ENCODE measurements at regions not wholly inside any gene's neighbourhood (a gene's known extent, or its start where the extent isn't known, plus 50 kb on each side); places are given as distances from the start of the nearest gene placed in this dataset.

DNA sequence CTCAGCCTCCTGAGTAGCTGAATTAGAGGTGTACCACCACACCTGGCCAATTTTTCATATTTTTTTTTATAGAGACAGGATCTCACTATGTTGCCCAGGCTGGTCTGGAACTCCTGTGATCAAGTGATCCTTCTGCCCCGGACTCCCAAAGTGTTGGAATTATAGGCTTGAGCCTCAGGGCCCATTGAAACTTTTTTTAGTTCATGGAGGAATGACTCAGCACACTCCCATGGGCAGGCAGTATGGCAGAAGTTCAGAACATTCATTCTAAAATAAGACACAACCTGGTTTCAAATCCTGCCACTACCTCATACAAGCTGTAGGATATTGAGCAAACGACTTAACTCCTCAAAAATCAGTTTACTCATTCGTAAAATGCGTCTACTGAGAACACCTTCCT, 320.4 kb upstream of the SP8 start:
- H3K27ac Mint-ChIP-seq: no peak overlapping the region
- intact Hi-C loops (cut with micrococcal nuclease): no loop called here
- no peaks in the 10 kb centered on the region for H3K27me3 ChIP-seq (ENCODE audit: control insufficient read depth in 2 of 2, insufficient read depth in 2 of 2, low read length in 2 of 2)

DNA sequence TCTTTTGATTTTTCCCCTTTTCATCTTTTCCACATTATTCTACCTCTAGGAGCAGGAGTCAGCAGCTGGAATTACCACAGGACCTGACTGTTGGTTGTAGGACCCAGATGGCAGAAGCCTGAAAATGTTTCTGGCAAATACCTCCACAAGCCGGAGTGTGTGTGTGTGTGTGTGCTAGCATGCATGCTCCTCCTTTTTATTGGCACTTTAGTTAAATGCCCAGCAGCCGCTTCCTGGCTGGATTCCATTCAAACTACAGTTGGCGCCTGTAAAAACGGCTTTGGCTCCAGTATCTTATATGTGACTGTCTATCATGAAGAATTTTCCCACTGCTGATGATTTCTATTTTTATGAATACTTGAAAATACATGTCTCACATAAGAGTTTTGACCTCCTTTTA, 319.7 kb upstream of the SP4 start:
- Mint-ChIP-seq H3K4me3 (no peak overlapping the region), H3K27me3 (ENCODE audit: low read depth in 3 of 3) (peaks cover 0 to 4% (median 0%) of the 10 kb centered on the region in 3 donors), H3K36me3 (no peaks in the 10 kb centered on the region), H3K4me1 (no peaks in the 10 kb centered on the region), H3K9me3 (peaks cover 0 to 16% (median 4%) of the 10 kb centered on the region in 7 donors), H3K27ac (no peak overlapping the region)
- no peak for TF ChIP-seq CTCF (IDR thresholded peaks at IDR 0.05)
- H3K4me3 ChIP-seq (replicated peaks in 1 of 3; ENCODE audit: low read depth in 2 of 3, low read length in 3 of 3): no peak overlapping the region
- H4K20me1 ChIP-seq (ENCODE audit: insufficient read depth, low read length): no peaks in the 10 kb centered on the region
- peaks cover 0 to 6% of the 10 kb centered on the region in 2 donors for H3K9me3 ChIP-seq (replicated peaks in 1 of 2; ENCODE audit: control insufficient read depth in 1 of 2, insufficient read depth in 1 of 2, low read length in 2 of 2)
- no peaks in the 10 kb centered on the region for H3K27me3 ChIP-seq (ENCODE audit: control insufficient read depth in 2 of 2, insufficient read depth in 2 of 2, low read length in 2 of 2)
- H3K79me2 ChIP-seq (ENCODE audit: insufficient read depth, low read length): no peaks in the 10 kb centered on the region
- intact Hi-C loops (cut with micrococcal nuclease): no loop called here
- WGBS (ENCODE audit: insufficient coverage): no CpG with 5 or more reads among the region's 4 CpGs
- no peaks in the 10 kb centered on the region for H3K4me1 ChIP-seq (ENCODE audit: control insufficient read depth in 1 of 2, insufficient read depth in 2 of 2, low read length in 2 of 2)
- H3K4me2 ChIP-seq (replicated peaks; ENCODE audit: extremely low read depth, low read length, poor library complexity, severe bottlenecking): no peak overlapping the region
- no peak overlapping the region for H3K27ac ChIP-seq (ENCODE audit: low read depth in 1 of 2, low read length in 2 of 2)
- H3K9ac ChIP-seq (ENCODE audit: insufficient read depth, low read length, poor library complexity, severe bottlenecking): no peak overlapping the region
- H2AFZ ChIP-seq (ENCODE audit: insufficient read depth, low read depth, low read length, poor library complexity, severe bottlenecking): no peak overlapping the region
- no peak for DNase-seq
- no peaks in the 10 kb centered on the region for H3K36me3 ChIP-seq (replicated peaks in 1 of 2; ENCODE audit: control insufficient read depth in 1 of 2, insufficient read depth in 2 of 2, low read length in 2 of 2)

More for the DNA sequence above, 320.4 kb upstream of the SP8 start:
- no peaks in the 10 kb centered on the region for H4K20me1 ChIP-seq (ENCODE audit: insufficient read depth, low read length)
- DNase-seq: no peak
- no peaks in the 10 kb centered on the region for H3K36me3 Mint-ChIP-seq
- peaks cover 0 to 16% (median 4%) of the 10 kb centered on the region in 7 donors for H3K9me3 Mint-ChIP-seq
- no peak overlapping the region for H3K27ac ChIP-seq (ENCODE audit: low read depth in 1 of 2, low read length in 2 of 2)
- no peaks in the 10 kb centered on the region for H3K79me2 ChIP-seq (ENCODE audit: insufficient read depth, low read length)
- no peaks in the 10 kb centered on the region for H3K4me1 Mint-ChIP-seq
- no peaks in the 10 kb centered on the region for H3K36me3 ChIP-seq (replicated peaks in 1 of 2; ENCODE audit: control insufficient read depth in 1 of 2, insufficient read depth in 2 of 2, low read length in 2 of 2)
- H3K4me1 ChIP-seq (ENCODE audit: control insufficient read depth in 1 of 2, insufficient read depth in 2 of 2, low read length in 2 of 2): no peaks in the 10 kb centered on the region
- no peak overlapping the region for H3K4me2 ChIP-seq (replicated peaks; ENCODE audit: extremely low read depth, low read length, poor library complexity, severe bottlenecking)
- H3K4me3 Mint-ChIP-seq: no peak overlapping the region
- H3K9me3 ChIP-seq (replicated peaks in 1 of 2; ENCODE audit: control insufficient read depth in 1 of 2, insufficient read depth in 1 of 2, low read length in 2 of 2): peaks cover under 1 to 6% of the 10 kb centered on the region in 2 donors
- H3K27me3 Mint-ChIP-seq (ENCODE audit: low read depth in 3 of 3): peaks cover 0 to 3% (median 0%) of the 10 kb centered on the region in 3 donors
- no peak overlapping the region for H2AFZ ChIP-seq (ENCODE audit: insufficient read depth, low read depth, low read length, poor library complexity, severe bottlenecking)
- TF ChIP-seq CTCF (IDR thresholded peaks at IDR 0.05): no peak
- no peak overlapping the region for H3K4me3 ChIP-seq (replicated peaks in 1 of 3; ENCODE audit: low read depth in 2 of 3, low read length in 3 of 3)
- WGBS (ENCODE audit: insufficient coverage): 100% methylated on average over 1 of the region's 4 CpGs
- H3K9ac ChIP-seq (ENCODE audit: insufficient read depth, low read length, poor library complexity, severe bottlenecking): no peak overlapping the region

Measured in CD14-positive monocyte (primary cell).